AG10803 (cell line): ENCODE measurements at regions not wholly inside any gene's neighbourhood (a gene's known extent, or its start where the extent isn't known, plus 50 kb on each side); places are given as distances from the start of the nearest gene placed in this dataset.
"Not testable (repeated sequence)": the region's sequence is repeated elsewhere in the genome, so short reads cannot be mapped to it uniquely, and the experiment has no call there.

Experiments used
- DNase-seq: peaks from one replicate; pipeline ENCODE4 v3.0.0; 2010; ENCODE audit warnings: low read depth
- H3K4me3 ChIP-seq: 2 replicates; pipeline ENCODE4 v1.5.1; 2011; ENCODE audit warnings: mild to moderate bottlenecking, low read length, control low read depth
- CTCF ChIP-seq: conservative IDR thresholded peaks from 2 replicates; pipeline ENCODE4 v1.5.1; 2011; ENCODE audit warnings: mild to moderate bottlenecking, low read length, control low read depth, inconsistent platforms

- DNase-seq, H3K4me3 ChIP-seq: not testable (repeated sequence)
Observed at GRCh38 chr16:16552819-16553340, 173.9 kb downstream of the NPIPA7 start.

GRCh38 chr16:16559179-16559740 is 180.3 kb downstream of the NPIPA7 start:
- not testable (repeated sequence) for H3K4me3 ChIP-seq, DNase-seq

GRCh38 chr16:16561532-16561931 is 182.6 kb downstream of the NPIPA7 start:
- not testable (repeated sequence) for DNase-seq, H3K4me3 ChIP-seq

- not testable (repeated sequence) for H3K4me3 ChIP-seq, DNase-seq
Observed at GRCh38 chr16:16563962-16564361, 185.0 kb downstream of the NPIPA7 start.

- H3K4me3 ChIP-seq, DNase-seq: not testable (repeated sequence)
Observed at GRCh38 chr16:16565326-16565725, 186.4 kb downstream of the NPIPA7 start.

GRCh38 chr16:16570055-16570454 is 191.1 kb downstream of the NPIPA7 start:
- not testable (repeated sequence) for H3K4me3 ChIP-seq, DNase-seq

GRCh38 chr16:16570874-16571273 is 191.9 kb downstream of the NPIPA7 start:
- H3K4me3 ChIP-seq, DNase-seq: not testable (repeated sequence)

- not testable (repeated sequence) for H3K4me3 ChIP-seq, DNase-seq
Observed at GRCh38 chr16:16572130-16572774, 193.3 kb downstream of the NPIPA7 start.

- not testable (repeated sequence) for DNase-seq, H3K4me3 ChIP-seq
Observed at GRCh38 chr16:16577062-16577461, 198.1 kb downstream of the NPIPA7 start.

- no peak overlapping the region for H3K4me3 ChIP-seq
- no peak for DNase-seq
- TF ChIP-seq CTCF = no peak
Observed at GRCh38 chr16:16578701-16579100, 199.8 kb downstream of the NPIPA7 start.

- not testable (repeated sequence) for DNase-seq, H3K4me3 ChIP-seq
Observed at GRCh38 chr16:16582916-16583315, 204.0 kb downstream of the NPIPA7 start.

- H3K4me3 ChIP-seq, DNase-seq: not testable (repeated sequence)
Observed at GRCh38 chr16:16586073-16586651, 207.2 kb downstream of the NPIPA7 start.

- not testable (repeated sequence) for DNase-seq, H3K4me3 ChIP-seq
Observed at GRCh38 chr16:16586969-16587368, 208.0 kb downstream of the NPIPA7 start.

GRCh38 chr16:16588436-16588835 is 209.5 kb downstream of the NPIPA7 start:
- not testable (repeated sequence) for DNase-seq, H3K4me3 ChIP-seq

- not testable (repeated sequence) for DNase-seq, H3K4me3 ChIP-seq
Observed at GRCh38 chr16:16590654-16591318, 211.8 kb downstream of the NPIPA7 start.
